Omental fat pad (tissue), 3 donors: ENCODE measurements at regions not wholly inside any gene's neighbourhood (a gene's known extent, or its start where the extent isn't known, plus 50 kb on each side); places are given as distances from the start of the nearest gene placed in this dataset.

Experiments used
- ATAC-seq: fragments of 150-250 bp; one replicate; pipeline ENCODE4 v1.9.1; 2016; ENCODE audit warnings: mild to moderate bottlenecking, moderate library complexity; ENCODE audit not compliant: low FRiP score
- DNase-seq: peaks from one replicate; pipeline ENCODE4 v3.0.0-alpha.2; 2019; ENCODE audit warnings: low spot score
- TF ChIP-seq, protein P1 (sequence below), 3 donors: fragments of 450-650 bp; IDR thresholded peaks; one replicate each; pipeline ENCODE4 v1.5.1; 2016 to 2017; ENCODE audit warnings: antibody characterized with exemption in 3 of 3, mild to moderate bottlenecking in 3 of 3, moderate library complexity in 2 of 3

- ATAC-seq = no peak
- DNase-seq = no peak
- TF ChIP-seq, protein P1, sequence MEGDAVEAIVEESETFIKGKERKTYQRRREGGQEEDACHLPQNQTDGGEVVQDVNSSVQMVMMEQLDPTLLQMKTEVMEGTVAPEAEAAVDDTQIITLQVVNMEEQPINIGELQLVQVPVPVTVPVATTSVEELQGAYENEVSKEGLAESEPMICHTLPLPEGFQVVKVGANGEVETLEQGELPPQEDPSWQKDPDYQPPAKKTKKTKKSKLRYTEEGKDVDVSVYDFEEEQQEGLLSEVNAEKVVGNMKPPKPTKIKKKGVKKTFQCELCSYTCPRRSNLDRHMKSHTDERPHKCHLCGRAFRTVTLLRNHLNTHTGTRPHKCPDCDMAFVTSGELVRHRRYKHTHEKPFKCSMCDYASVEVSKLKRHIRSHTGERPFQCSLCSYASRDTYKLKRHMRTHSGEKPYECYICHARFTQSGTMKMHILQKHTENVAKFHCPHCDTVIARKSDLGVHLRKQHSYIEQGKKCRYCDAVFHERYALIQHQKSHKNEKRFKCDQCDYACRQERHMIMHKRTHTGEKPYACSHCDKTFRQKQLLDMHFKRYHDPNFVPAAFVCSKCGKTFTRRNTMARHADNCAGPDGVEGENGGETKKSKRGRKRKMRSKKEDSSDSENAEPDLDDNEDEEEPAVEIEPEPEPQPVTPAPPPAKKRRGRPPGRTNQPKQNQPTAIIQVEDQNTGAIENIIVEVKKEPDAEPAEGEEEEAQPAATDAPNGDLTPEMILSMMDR (IDR thresholded peaks at IDR 0.05) = no peak
These were observed 77.4 kb upstream of the KLHL25 start for GRCh38 chr15:85872125-85872524.

DNA sequence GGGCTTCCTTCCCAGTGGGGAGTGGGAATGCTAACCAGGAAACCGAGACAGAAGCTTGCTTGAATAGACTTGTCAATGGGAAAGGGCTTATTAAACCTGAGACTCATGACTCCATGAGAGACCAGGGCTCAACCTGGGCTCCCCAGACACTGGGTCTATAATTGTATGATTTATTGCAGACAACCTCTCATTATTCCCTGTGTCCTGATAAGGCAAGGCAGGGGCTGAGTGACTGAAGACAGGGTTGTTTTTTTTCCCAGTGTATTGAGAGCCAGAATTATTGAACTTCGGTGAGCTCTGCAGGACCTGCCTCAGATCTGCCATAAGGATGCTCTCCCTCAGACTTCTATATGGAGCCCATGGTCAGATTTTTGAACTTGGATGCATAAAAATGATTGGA lies 79.5 kb upstream of the KLHL25 start:
- TF ChIP-seq, protein P1 (IDR thresholded peaks at IDR 0.05) = no peak
- DNase-seq (no peak), ATAC-seq (no peak)

GRCh38 chr15:85875756-85876155 lies 81.0 kb upstream of the KLHL25 start:
- ATAC-seq (no peak), DNase-seq (no peak)
- TF ChIP-seq, protein P1 (IDR thresholded peaks at IDR 0.05) = no peak

DNA sequence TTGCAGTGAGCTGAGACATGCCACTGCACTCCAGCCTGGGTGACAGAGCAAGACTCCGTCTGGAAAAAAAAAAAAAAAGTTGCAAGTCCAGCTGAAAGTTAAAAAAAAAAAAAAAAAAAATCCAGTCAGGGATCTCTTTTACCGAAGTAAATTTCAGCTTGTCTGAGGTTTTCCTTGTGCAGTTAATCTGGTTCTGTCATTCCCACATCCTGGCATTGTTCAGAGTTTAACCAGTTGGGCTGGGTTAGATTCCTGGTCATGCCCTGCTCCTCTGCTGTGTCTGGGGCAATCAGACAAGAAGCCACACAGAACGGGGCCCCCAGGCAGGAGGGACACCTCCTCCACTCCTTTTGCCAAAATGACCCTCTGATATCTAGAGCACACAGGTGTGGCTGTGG lies 84.1 kb upstream of the KLHL25 start:
- ATAC-seq (no peak), DNase-seq (no peak)
- TF ChIP-seq, protein P1 (IDR thresholded peaks at IDR 0.05) = no peak

- no peak for DNase-seq
- TF ChIP-seq, protein P1 (IDR thresholded peaks at IDR 0.05) = no peak
- ATAC-seq = no peak
These were observed 84.8 kb upstream of the KLHL25 start for GRCh38 chr15:85879334-85880163.

DNA sequence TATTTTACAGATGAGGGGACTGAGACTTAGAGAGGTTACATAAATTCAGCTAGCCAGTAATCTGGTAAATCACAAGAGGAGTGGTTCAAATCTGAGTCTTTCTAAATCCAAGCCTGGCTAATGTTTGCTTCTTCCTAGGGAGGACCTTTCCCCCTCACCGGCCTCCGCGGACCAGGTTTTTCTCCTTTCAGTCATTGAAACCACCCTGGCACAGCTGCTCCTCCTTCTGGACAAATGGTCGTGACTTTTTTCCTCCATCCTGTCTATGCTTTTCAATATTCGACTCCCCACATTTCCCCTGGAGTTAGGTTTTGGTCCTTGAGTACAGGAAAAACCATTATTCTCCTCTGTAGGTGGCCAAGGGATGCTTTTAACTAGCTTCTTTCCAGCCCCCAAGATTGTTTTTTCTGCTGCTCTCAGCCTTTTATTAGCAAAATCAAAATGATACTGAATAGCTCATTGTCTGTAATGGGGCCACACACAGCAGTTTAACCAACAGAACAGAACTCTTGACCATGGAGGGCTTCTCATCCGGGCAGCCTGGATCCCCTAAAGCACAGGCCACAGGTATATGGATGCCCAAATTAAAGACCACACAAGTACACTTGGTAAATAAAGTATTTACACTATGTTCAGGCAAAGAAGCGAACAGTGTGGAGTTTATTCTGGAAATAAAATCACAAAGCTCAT lies 85.9 kb upstream of the KLHL25 start:
- ATAC-seq = no peak
- no peak for DNase-seq
- TF ChIP-seq, protein P1 (IDR thresholded peaks at IDR 0.05) = no peak
